GM19240 (cell line): ENCODE measurements at regions not wholly inside any gene's neighbourhood (a gene's known extent, or its start where the extent isn't known, plus 50 kb on each side); places are given as distances from the start of the nearest gene placed in this dataset.

Experiments
- DNase-seq: peaks from one replicate; pipeline ENCODE4 v3.0.0; 2011; ENCODE audit warnings: low spot score; ENCODE audit not compliant: insufficient read length

DNA sequence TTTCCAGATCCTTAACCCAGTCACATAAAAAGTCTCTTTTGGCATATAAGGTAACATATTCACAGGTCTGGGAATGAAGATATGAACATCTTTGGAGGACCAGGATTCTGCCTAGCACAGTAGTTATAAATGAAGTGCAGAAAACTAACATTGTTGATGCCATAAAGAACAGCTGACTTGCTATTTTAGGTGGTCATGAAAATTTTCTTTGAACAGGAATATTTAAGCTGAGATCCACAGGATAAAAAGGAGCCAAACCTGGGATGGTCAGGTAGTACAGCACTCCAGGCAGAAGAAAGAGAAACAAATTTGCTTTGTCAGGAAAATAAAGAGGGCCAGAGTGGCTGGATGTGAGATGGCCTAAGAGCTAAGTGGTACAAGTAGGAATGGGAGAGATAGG, 80.0 kb downstream of the CENPW start:
- no peak for DNase-seq

GRCh38 chr6:126422912-126423311, 83.0 kb downstream of the CENPW start:
- no peak for DNase-seq

GRCh38 chr6:126427713-126428112, 87.8 kb downstream of the CENPW start:
- DNase-seq: no peak

DNA sequence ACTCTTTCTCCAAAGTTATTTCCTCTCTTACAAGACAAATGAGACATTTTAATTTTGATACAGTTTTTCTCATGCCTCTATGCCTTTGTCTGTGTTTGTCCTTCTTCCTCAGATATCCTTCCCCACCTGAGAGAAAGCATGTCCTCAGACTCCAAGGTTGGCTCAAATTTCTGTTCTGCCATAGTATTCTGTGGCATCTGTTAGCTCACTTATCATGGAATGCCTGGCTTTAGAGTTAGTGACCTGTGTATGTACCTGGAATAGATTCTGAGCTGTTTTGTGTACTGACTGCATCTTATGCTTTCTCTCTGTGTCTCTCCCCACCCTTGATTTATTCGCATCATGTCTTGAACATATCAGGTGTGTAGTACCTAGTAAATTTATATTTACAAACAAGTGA, 90.0 kb downstream of the CENPW start:
- DNase-seq: no peak

DNA sequence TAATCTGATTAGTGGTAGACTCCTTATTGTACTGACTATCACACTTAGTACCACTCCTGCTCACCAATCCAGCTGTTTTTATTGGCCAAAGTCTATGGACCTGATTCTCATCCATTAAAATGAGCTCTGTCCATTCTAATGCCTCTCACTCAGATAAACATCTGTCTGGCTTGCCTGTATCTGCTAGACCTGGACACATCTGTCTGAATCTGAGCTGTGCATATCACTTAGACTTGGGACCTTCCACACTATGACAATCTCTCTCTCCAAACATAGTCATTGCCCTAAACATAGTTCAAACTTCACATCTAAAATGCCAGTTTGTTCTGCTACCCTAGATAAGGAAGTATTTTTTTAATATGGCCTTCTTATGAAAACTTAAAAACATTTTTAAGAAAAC, 92.6 kb downstream of the CENPW start:
- no peak for DNase-seq

- no peak for DNase-seq
Measured at GRCh38 chr6:126433927-126434326, 94.0 kb downstream of the CENPW start.

DNA sequence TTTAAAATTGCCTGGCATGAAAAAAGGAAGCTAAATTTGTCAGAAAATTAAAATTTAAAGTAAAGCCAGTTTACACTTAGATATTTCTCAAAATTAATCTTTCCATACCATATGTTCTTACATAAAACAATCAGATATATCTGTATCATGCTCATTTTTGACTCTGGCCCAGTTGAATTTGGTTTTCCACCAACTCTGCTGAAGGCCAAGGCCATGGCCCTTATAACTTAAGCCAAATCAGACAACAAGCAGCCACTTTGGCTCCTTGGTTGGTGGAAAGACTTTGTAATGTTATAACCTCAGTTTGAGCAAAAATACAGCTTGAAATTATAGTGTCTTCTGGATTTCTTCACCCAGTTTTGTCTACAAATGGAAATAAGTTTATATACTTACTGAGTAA, 97.3 kb downstream of the CENPW start:
- no peak for DNase-seq

DNA sequence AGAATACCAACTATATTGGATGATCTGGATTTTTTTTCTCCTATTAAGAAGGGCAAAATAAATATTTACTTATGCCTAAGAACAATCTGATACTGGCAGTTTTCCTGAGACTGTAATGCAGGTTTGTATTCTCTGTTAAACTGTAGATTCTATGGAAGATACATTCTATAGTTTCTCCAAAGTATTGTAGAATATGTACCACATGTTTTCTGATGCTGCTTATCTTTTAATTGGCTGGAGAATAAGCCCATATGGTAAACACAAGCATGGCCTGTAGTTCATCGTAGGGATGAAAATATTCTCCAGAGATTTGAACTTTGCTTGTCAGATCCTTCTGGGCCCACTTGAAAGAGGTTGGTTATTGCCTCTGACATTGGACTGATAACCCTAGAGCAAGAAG, 99.1 kb downstream of the CENPW start:
- DNase-seq: no peak

DNA sequence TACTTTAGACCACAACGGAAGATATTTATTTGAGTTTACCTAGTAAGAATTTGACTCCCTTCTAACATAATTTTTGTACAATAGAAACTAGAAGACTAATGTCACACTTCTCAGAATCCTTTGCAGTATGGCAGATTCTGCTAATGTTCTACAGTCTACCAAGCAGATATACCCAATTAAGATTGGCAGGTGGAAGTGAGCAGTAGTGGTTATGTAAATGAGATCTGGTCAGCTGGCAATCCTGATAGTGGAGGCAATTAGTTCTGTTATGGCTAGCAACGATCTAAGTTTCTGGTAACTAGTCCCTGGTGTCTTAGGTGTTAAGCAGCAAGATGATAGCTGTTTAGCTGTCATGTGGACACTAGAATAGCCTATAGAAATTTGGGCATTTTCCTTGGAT, 101.0 kb downstream of the CENPW start:
- DNase-seq: no peak

DNA sequence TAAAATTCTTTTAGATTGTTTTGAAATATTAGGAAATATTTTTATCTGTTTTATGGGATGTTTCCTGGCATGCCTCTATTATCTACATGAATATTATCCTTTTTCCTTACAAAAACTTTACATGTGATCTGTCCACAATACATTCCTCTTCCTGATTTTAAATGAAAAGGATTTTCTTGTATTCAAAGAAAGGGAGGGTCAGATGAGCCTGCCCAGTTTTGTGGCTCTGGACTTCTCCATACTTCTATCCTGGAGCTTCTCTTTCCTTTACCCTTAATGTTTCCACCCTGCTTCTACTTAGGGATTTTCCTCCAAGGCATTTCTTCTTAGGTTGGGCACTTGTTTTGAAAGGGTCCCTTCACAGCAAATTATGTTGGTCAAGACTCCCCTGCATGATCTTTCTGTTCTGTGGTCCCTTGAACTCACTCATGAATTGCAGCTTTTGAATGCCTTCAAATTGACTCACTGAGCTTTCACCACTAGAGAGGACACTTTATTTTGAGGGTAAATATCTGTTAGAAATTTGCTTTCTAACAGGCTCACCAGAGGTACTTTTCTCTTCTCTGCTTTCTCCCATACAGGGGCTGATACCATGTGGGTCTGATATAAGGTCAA, 104.9 kb downstream of the CENPW start:
- no peak for DNase-seq

- DNase-seq: no peak
Measured at GRCh38 chr6:126446248-126446647, 106.3 kb downstream of the CENPW start.

- no peak for DNase-seq
Measured at GRCh38 chr6:126447367-126447766, 107.5 kb downstream of the CENPW start.

GRCh38 chr6:126461045-126461444, 121.1 kb downstream of the CENPW start:
- DNase-seq: no peak

GRCh38 chr6:126464245-126464644, 124.3 kb downstream of the CENPW start:
- no peak for DNase-seq

DNA sequence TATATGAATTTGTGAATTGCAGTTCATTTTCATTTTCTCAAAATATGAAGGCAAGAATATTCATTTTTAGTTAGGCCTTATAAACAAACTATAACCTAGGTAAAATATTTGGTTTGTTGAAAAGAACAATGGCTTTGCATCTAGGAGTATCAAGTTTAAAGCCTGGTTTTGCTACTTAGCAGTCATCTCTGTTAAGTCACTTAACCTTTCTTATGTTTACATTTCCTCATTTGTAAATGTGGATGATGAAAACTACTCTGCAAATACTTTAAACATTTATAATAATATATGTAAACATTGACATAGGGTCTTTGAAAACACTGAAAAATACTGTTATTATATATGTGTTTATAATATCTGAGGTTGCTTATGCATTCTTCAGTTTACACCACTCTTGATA, 135.5 kb downstream of the CENPW start:
- DNase-seq: no peak

DNA sequence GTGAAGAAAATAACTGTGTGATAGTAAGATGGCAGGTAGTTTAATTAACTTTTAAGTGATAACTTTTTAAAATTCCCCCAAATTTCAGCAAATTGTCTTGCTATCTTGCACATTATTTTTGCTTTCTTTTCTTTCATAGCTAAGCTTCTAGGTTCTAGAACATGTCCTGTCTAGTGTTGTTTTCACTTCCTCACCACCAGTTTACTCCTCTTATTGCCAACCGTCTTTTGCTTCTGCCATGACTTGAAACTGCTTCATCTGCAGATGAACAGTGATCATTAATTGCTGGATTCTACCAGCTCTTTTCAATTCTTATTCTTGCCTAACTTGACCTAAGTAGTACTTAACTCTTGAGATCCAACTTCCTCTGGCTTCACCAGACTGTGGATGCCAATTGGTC, 137.8 kb downstream of the CENPW start:
- no peak for DNase-seq

DNA sequence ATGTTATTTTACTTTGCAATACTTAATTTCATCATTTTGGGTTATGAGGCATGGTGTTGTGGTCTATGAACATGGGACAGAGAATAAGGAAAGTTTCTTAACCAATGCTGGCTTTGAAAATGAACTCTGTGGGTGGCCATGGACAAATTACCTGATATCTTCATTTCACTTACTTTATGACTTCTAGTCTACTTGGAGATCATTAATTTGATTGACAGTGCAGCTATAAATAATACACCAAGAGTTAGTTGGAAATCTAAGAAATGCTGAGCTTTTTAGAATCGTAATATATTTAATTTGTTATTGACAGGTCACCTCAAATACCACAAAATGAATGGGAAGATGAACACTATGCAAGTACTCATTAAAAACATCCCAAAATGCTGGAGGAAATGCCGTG, 140.4 kb downstream of the CENPW start:
- DNase-seq: no peak

GRCh38 chr6:126481319-126481718, 141.4 kb downstream of the CENPW start:
- no peak for DNase-seq

DNA sequence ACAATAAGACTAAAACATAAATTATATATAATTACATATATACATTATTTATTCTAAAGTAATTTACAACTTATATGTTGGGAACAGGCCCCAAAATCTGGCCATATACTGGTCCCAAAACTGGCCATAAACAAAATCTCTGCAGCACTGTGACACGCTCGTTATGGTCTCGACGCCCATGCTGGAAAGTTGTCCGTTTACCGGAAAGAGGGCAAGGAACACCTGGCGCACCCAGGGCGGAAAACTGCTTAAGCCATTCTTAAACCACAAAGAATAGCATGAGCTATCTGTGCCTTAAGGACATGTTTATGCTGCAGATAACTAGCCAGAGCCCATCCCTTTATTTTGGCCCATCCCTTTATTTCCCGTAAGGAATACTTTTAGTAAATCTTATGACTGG, 164.9 kb downstream of the CENPW start:
- DNase-seq: no peak

DNA sequence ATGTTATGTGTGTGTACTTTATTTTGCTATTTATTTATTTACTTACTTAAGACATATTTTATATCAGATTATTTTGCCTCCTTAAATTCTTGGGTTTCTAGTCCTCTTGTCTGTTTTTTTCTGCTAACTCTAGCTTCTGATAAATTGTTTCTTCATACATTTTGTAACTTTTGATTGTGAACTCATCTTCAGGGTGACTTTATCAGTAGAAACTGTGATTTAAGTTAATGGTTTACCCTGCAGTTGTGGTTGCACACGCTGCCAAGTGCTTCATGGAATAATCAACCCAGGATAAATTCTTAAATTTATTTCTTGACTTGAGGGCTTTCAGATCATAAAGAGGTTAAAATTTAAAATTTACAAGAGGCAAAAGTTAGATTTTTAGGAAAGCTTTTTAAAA, 173.3 kb downstream of the CENPW start:
- no peak for DNase-seq

DNA sequence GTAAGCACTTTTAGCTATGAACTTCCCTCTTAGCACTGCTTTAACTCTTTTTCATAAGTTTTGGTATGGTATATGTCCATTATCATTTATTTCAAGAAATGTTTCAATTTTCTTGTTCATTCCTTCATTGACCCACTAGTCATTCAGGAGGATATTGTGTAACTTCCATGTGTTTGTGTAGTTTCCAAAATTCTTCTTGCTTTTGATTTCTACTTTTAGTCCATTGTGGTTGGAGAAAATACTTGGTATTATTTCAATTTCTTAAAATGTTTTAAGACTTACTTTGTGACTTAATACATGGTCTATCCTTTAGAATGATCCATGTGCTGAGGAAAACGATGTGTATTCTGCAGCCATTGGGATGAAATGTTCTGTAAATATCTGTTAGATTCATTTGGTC, 176.5 kb downstream of the CENPW start:
- DNase-seq: no peak

GRCh38 chr6:126524811-126525326, 185.0 kb downstream of the CENPW start:
- DNase-seq: no peak

DNA sequence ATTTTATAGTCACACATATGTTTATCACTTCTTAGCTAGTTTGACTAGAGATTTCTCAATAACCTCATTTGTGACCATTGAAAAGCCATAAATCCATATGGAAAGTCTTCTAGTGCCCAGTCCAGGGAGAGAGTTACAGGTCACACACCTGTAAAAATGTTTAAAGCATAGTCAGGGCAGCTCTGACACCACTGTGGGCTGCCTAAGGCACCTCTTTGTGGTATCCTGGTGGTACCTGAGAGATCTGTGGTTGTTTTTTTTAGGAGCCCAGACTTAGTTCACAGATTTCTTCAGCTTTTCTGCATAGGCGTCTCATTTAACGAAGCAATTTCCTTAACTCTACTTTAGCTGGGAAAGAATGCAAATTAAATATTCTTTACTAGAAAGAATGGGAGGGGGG, 186.6 kb downstream of the CENPW start:
- no peak for DNase-seq
